ENCODE measurements at regions not wholly inside any gene's neighbourhood (a gene's known extent, or its start where the extent isn't known, plus 50 kb on each side); places are given as distances from the start of the nearest gene placed in this dataset.
"Not testable (repeated sequence)": the region's sequence is repeated elsewhere in the genome, so short reads cannot be mapped to it uniquely, and the experiment has no call there.

- no peak for TF ChIP-seq CTCF (IDR thresholded peaks at IDR 0.05)
- no peak for TF ChIP-seq NR1H2 (CRISPR knock-in tag; IDR thresholded peaks at IDR 0.05)
- TF ChIP-seq ETV6 (CRISPR knock-in tag; IDR thresholded peaks at IDR 0.05): no peak
Observed at GRCh38 chr1:186761358-186761757, 67.4 kb upstream of the PLA2G4A start (continued).

GRCh38 chr1:186760446-186760845 is 68.3 kb upstream of the PLA2G4A start:
- H3K27me3 Mint-ChIP-seq (ENCODE audit: low read depth): no peaks in the 10 kb centered on the region
- DNase-seq (ENCODE audit: low spot score): no peak
- no peak overlapping the region for H3K4me3 Mint-ChIP-seq
- no peak for ATAC-seq
- H3K36me3 Mint-ChIP-seq: no peaks in the 10 kb centered on the region
- H3K9me3 Mint-ChIP-seq: no peaks in the 10 kb centered on the region
- ChIA-PET POLR2A (no interaction called here), CTCF (no interaction called here)
- no peak for TF ChIP-seq ZNF423 (CRISPR knock-in tag; IDR thresholded peaks at IDR 0.05)
- no peak for TF ChIP-seq ZBTB21 (CRISPR knock-in tag; IDR thresholded peaks at IDR 0.05; ENCODE audit: borderline replicate concordance)
- no peak for TF ChIP-seq ETV6 (CRISPR knock-in tag; IDR thresholded peaks at IDR 0.05)
- no peak for TF ChIP-seq FOXP4 (CRISPR knock-in tag; IDR thresholded peaks at IDR 0.05)
- no peak for TF ChIP-seq SMAD4 (CRISPR knock-in tag; IDR thresholded peaks at IDR 0.05)
- TF ChIP-seq CBFB (CRISPR knock-in tag; IDR thresholded peaks at IDR 0.05; ENCODE audit: low read depth): no peak
- no peak for TF ChIP-seq ZSCAN18 (CRISPR knock-in tag; IDR thresholded peaks at IDR 0.05)
- TF ChIP-seq GRHL2 (CRISPR knock-in tag; IDR thresholded peaks at IDR 0.05; ENCODE audit: insufficient replicate concordance, severe bottlenecking): no peak
- no peak for TF ChIP-seq USF2 (CRISPR knock-in tag; IDR thresholded peaks at IDR 0.05)
- TF ChIP-seq MXD4 (CRISPR knock-in tag; IDR thresholded peaks at IDR 0.05; ENCODE audit: borderline replicate concordance): no peak
- no peak for TF ChIP-seq STAT6 (CRISPR knock-in tag; conservative IDR thresholded peaks at IDR 0.05; ENCODE audit: low read depth)
- TF ChIP-seq ZNF396 (CRISPR knock-in tag; IDR thresholded peaks at IDR 0.05; ENCODE audit: borderline replicate concordance): no peak
- no peak for TF ChIP-seq PREB (CRISPR knock-in tag; IDR thresholded peaks at IDR 0.05; ENCODE audit: borderline replicate concordance)
- TF ChIP-seq SOX15 (CRISPR knock-in tag; IDR thresholded peaks at IDR 0.05): no peak
- no peak for TF ChIP-seq IRF1 (CRISPR knock-in tag; IDR thresholded peaks at IDR 0.05)
- TF ChIP-seq EMX1 (CRISPR knock-in tag; IDR thresholded peaks at IDR 0.05): no peak
- TF ChIP-seq NFATC4 (CRISPR knock-in tag; IDR thresholded peaks at IDR 0.05): no peak
- peaks cover 11% of the 10 kb centered on the region for H3K4me1 Mint-ChIP-seq
- H3K27ac Mint-ChIP-seq: no peak overlapping the region

- ATAC-seq; CTCF ChIA-PET; H3K9me3 Mint-ChIP-seq; H3K4me3 Mint-ChIP-seq; H3K27ac Mint-ChIP-seq; POLR2A ChIA-PET; H3K36me3 Mint-ChIP-seq; H3K27me3 Mint-ChIP-seq (ENCODE audit: low read depth); DNase-seq (ENCODE audit: low spot score): not testable (repeated sequence)
- peaks cover 11% of the 10 kb centered on the region for H3K4me1 Mint-ChIP-seq
Observed at GRCh38 chr1:186758896-186759606, 69.7 kb upstream of the PLA2G4A start.
